ENCODE measurements at regions not wholly inside any gene's neighbourhood (a gene's known extent, or its start where the extent isn't known, plus 50 kb on each side); places are given as distances from the start of the nearest gene placed in this dataset.

GRCh38 chr17:63095879-63096278, 129.8 kb downstream of the TANC2 start:
- H3K27ac Mint-ChIP-seq, result no peak overlapping the region
- no peaks in the 10 kb centered on the region for H3K4me1 Mint-ChIP-seq
- ATAC-seq (no peak), DNase-seq (no peak)
- peaks cover 0 to 6% of the 10 kb centered on the region in 2 donors for H3K9me3 Mint-ChIP-seq
- H3K4me3 Mint-ChIP-seq, result no peak overlapping the region
- H3K27me3 Mint-ChIP-seq, result no peaks in the 10 kb centered on the region

GRCh38 chr17:63096426-63096825, 130.4 kb downstream of the TANC2 start:
- H3K27ac Mint-ChIP-seq, result no peak overlapping the region

GRCh38 chr17:63099425-63099824, 133.4 kb downstream of the TANC2 start:
- DNase-seq, result no peak
- no peak for ATAC-seq
- Mint-ChIP-seq H3K4me3 (no peak overlapping the region), H3K27ac (no peak overlapping the region), H3K27me3 (no peaks in the 10 kb centered on the region), H3K4me1 (no peaks in the 10 kb centered on the region), H3K9me3 (no peaks in the 10 kb centered on the region)

More at GRCh38 chr17:63096426-63096825, 130.4 kb downstream of the TANC2 start:
- ATAC-seq (no peak), DNase-seq (no peak)
- H3K4me1 Mint-ChIP-seq, result no peaks in the 10 kb centered on the region
- H3K9me3 Mint-ChIP-seq, result peaks cover 0 to 6% of the 10 kb centered on the region in 2 donors
- H3K4me3 Mint-ChIP-seq, result no peak overlapping the region
- H3K27me3 Mint-ChIP-seq, result no peaks in the 10 kb centered on the region

GRCh38 chr17:63102034-63102433, 136.0 kb downstream of the TANC2 start:
- no peaks in the 10 kb centered on the region for H3K27me3 Mint-ChIP-seq
- no peak overlapping the region for H3K4me3 Mint-ChIP-seq
- no peak overlapping the region for H3K27ac Mint-ChIP-seq
- no peak for ATAC-seq
- DNase-seq, result no peak
- no peaks in the 10 kb centered on the region for H3K9me3 Mint-ChIP-seq
- H3K4me1 Mint-ChIP-seq, result no peaks in the 10 kb centered on the region

- Mint-ChIP-seq H3K4me1 (no peaks in the 10 kb centered on the region), H3K4me3 (no peak overlapping the region), H3K9me3 (no peaks in the 10 kb centered on the region), H3K27me3 (no peaks in the 10 kb centered on the region), H3K27ac (no peak overlapping the region)
- DNase-seq, result no peak
- ATAC-seq, result no peak
Observed at GRCh38 chr17:63106050-63106449, 140.0 kb downstream of the TANC2 start.

- H3K27me3 Mint-ChIP-seq, result no peaks in the 10 kb centered on the region
- no peak for DNase-seq
- no peaks in the 10 kb centered on the region for H3K9me3 Mint-ChIP-seq
- H3K4me1 Mint-ChIP-seq, result no peaks in the 10 kb centered on the region
- H3K4me3 Mint-ChIP-seq, result no peak overlapping the region
- H3K27ac Mint-ChIP-seq, result no peak overlapping the region
- ATAC-seq, result no peak
Observed at GRCh38 chr17:63109661-63110060, 143.6 kb downstream of the TANC2 start.

- Mint-ChIP-seq H3K27me3 (no peaks in the 10 kb centered on the region), H3K27ac (no peak overlapping the region), H3K9me3 (no peaks in the 10 kb centered on the region), H3K4me3 (no peak overlapping the region), H3K4me1 (no peaks in the 10 kb centered on the region)
- no peak for ATAC-seq
- DNase-seq, result no peak
Observed at GRCh38 chr17:63113167-63113566, 147.1 kb downstream of the TANC2 start.

GRCh38 chr17:63116228-63116627, 150.2 kb downstream of the TANC2 start:
- DNase-seq, result no peak
- no peaks in the 10 kb centered on the region for H3K4me1 Mint-ChIP-seq
- H3K4me3 Mint-ChIP-seq, result no peak overlapping the region
- H3K27ac Mint-ChIP-seq, result no peak overlapping the region
- H3K27me3 Mint-ChIP-seq, result no peaks in the 10 kb centered on the region
- no peaks in the 10 kb centered on the region for H3K9me3 Mint-ChIP-seq
- no peak for ATAC-seq

GRCh38 chr17:63116967-63117830, 151.2 kb downstream of the TANC2 start:
- no peaks in the 10 kb centered on the region for H3K4me1 Mint-ChIP-seq
- no peaks in the 10 kb centered on the region for H3K27me3 Mint-ChIP-seq
- H3K27ac Mint-ChIP-seq, result no peak overlapping the region
- no peak overlapping the region for H3K4me3 Mint-ChIP-seq
- H3K9me3 Mint-ChIP-seq, result no peaks in the 10 kb centered on the region
- ATAC-seq, result no peak
- no peak for DNase-seq

GRCh38 chr17:63120406-63120805, 154.4 kb downstream of the TANC2 start:
- H3K4me3 Mint-ChIP-seq, result no peak overlapping the region
- H3K27me3 Mint-ChIP-seq, result no peaks in the 10 kb centered on the region
- H3K4me1 Mint-ChIP-seq, result no peaks in the 10 kb centered on the region
- ATAC-seq, result no peak
- H3K9me3 Mint-ChIP-seq, result no peaks in the 10 kb centered on the region
- DNase-seq, result no peak
- H3K27ac Mint-ChIP-seq, result no peak overlapping the region

- Mint-ChIP-seq H3K27me3 (no peaks in the 10 kb centered on the region), H3K4me1 (no peaks in the 10 kb centered on the region), H3K9me3 (no peaks in the 10 kb centered on the region), H3K27ac (no peak overlapping the region), H3K4me3 (no peak overlapping the region)
- DNase-seq (no peak), ATAC-seq (no peak)
Observed at GRCh38 chr17:63124536-63124935, 158.5 kb downstream of the TANC2 start.

GRCh38 chr17:63124958-63125357, 158.9 kb downstream of the TANC2 start:
- ATAC-seq (no peak), DNase-seq (no peak)
- no peak overlapping the region for H3K4me3 Mint-ChIP-seq
- H3K9me3 Mint-ChIP-seq, result no peaks in the 10 kb centered on the region
- no peak overlapping the region for H3K27ac Mint-ChIP-seq
- no peaks in the 10 kb centered on the region for H3K4me1 Mint-ChIP-seq
- H3K27me3 Mint-ChIP-seq, result no peaks in the 10 kb centered on the region

GRCh38 chr17:63125987-63126386, 160.0 kb downstream of the TANC2 start:
- DNase-seq (no peak), ATAC-seq (no peak)
- no peaks in the 10 kb centered on the region for H3K4me1 Mint-ChIP-seq
- no peaks in the 10 kb centered on the region for H3K27me3 Mint-ChIP-seq
- no peaks in the 10 kb centered on the region for H3K9me3 Mint-ChIP-seq
- H3K4me3 Mint-ChIP-seq, result no peak overlapping the region
- no peak overlapping the region for H3K27ac Mint-ChIP-seq

- no peak for ATAC-seq
Observed at GRCh38 chr17:63126607-63127006, 160.6 kb downstream of the TANC2 start.

GRCh38 chr17:63132459-63132911, 166.4 kb downstream of the TANC2 start:
- ATAC-seq (no peak), DNase-seq (no peak)
- no peak overlapping the region for H3K4me3 Mint-ChIP-seq
- H3K27ac Mint-ChIP-seq, result no peak overlapping the region
- H3K4me1 Mint-ChIP-seq, result no peaks in the 10 kb centered on the region
- no peaks in the 10 kb centered on the region for H3K9me3 Mint-ChIP-seq
- H3K27me3 Mint-ChIP-seq, result no peaks in the 10 kb centered on the region

More at GRCh38 chr17:63126607-63127006, 160.6 kb downstream of the TANC2 start:
- Mint-ChIP-seq H3K4me1 (no peaks in the 10 kb centered on the region), H3K27me3 (no peaks in the 10 kb centered on the region), H3K9me3 (no peaks in the 10 kb centered on the region), H3K4me3 (no peak overlapping the region), H3K27ac (no peak overlapping the region)
- DNase-seq, result no peak

GRCh38 chr17:63133491-63133890, 167.5 kb downstream of the TANC2 start:
- Mint-ChIP-seq H3K27ac (no peak overlapping the region), H3K4me1 (no peaks in the 10 kb centered on the region), H3K27me3 (no peaks in the 10 kb centered on the region), H3K9me3 (no peaks in the 10 kb centered on the region), H3K4me3 (no peak overlapping the region)
- DNase-seq (no peak), ATAC-seq (no peak)

GRCh38 chr17:63134867-63135266, 168.8 kb downstream of the TANC2 start:
- Mint-ChIP-seq H3K27me3 (no peaks in the 10 kb centered on the region), H3K4me3 (no peak overlapping the region), H3K4me1 (no peaks in the 10 kb centered on the region), H3K9me3 (no peaks in the 10 kb centered on the region), H3K27ac (no peak overlapping the region)
- ATAC-seq (no peak), DNase-seq (no peak)
